ENCODE measurements at regions not wholly inside any gene's neighbourhood (a gene's known extent, or its start where the extent isn't known, plus 50 kb on each side); places are given as distances from the start of the nearest gene placed in this dataset.

- TF ChIP-seq REST (IDR thresholded peaks at IDR 0.05; ENCODE audit: insufficient read depth in 1 of 2, low read depth in 2 of 2, low read length in 2 of 2): no peak
- TF ChIP-seq TAF1 (IDR thresholded peaks at IDR 0.05; ENCODE audit: borderline replicate concordance, insufficient read depth, low read length): no peak
- no peak for TF ChIP-seq SIN3A (IDR thresholded peaks at IDR 0.05; ENCODE audit: borderline replicate concordance, insufficient read depth, low read length)
- no peak for TF ChIP-seq POLR2AphosphoS5 (IDR thresholded peaks at IDR 0.05; ENCODE audit: low read depth, low read length)
- TF ChIP-seq FOXP2 (optimal IDR thresholded peaks at IDR 0.05; ENCODE audit: borderline replicate concordance, extremely low read depth, extremely low read length, insufficient read depth): no peak
Measured at GRCh38 chr4:83979773-83980172, 443.9 kb downstream of the GPAT3 start.

GRCh38 chr4:83974111-83974780 lies 438.3 kb downstream of the GPAT3 start:
- TF ChIP-seq TAF1 (IDR thresholded peaks at IDR 0.05; ENCODE audit: borderline replicate concordance, insufficient read depth, low read length) (no peak), REST (IDR thresholded peaks at IDR 0.05; ENCODE audit: insufficient read depth in 1 of 2, low read depth in 2 of 2, low read length in 2 of 2) (no peak)

GRCh38 chr4:83964996-83965541 lies 429.2 kb downstream of the GPAT3 start:
- TF ChIP-seq REST (IDR thresholded peaks at IDR 0.05; ENCODE audit: insufficient read depth in 1 of 2, low read depth in 2 of 2, low read length in 2 of 2) (no peak), FOXP2 (optimal IDR thresholded peaks at IDR 0.05; ENCODE audit: borderline replicate concordance, extremely low read depth, extremely low read length, insufficient read depth) (no peak), TAF1 (IDR thresholded peaks at IDR 0.05; ENCODE audit: borderline replicate concordance, insufficient read depth, low read length) (no peak), SIN3A (IDR thresholded peaks at IDR 0.05; ENCODE audit: borderline replicate concordance, insufficient read depth, low read length) (no peak), POLR2AphosphoS5 (IDR thresholded peaks at IDR 0.05; ENCODE audit: low read depth, low read length) (no peak)

GRCh38 chr4:83962492-83962891 lies 426.6 kb downstream of the GPAT3 start:
- no peak for TF ChIP-seq TAF1 (IDR thresholded peaks at IDR 0.05; ENCODE audit: borderline replicate concordance, insufficient read depth, low read length)
- TF ChIP-seq REST (IDR thresholded peaks at IDR 0.05; ENCODE audit: insufficient read depth in 1 of 2, low read depth in 2 of 2, low read length in 2 of 2): no peak
- TF ChIP-seq SIN3A (IDR thresholded peaks at IDR 0.05; ENCODE audit: borderline replicate concordance, insufficient read depth, low read length): no peak
- no peak for TF ChIP-seq FOXP2 (optimal IDR thresholded peaks at IDR 0.05; ENCODE audit: borderline replicate concordance, extremely low read depth, extremely low read length, insufficient read depth)
- TF ChIP-seq POLR2AphosphoS5 (IDR thresholded peaks at IDR 0.05; ENCODE audit: low read depth, low read length): no peak

All from PFSK-1 (cell line).